CD4-positive, alpha-beta T cell (primary cell): ENCODE measurements at regions not wholly inside any gene's neighbourhood (a gene's known extent, or its start where the extent isn't known, plus 50 kb on each side); places are given as distances from the start of the nearest gene placed in this dataset.

Source experiments
- ATAC-seq: fragments of 200-7000 bp; cut with Tn5 transposase; one replicate; pipeline ENCODE4 v1.10.0; 2022; ENCODE audit warnings: mild to moderate bottlenecking; ENCODE audit not compliant: poor library complexity
- CTCF ChIA-PET: fragments of 350-600 bp; sonication (Branson Sonifier 250); formaldehyde crosslinking; loops from one replicate; lab custom pipeline; 2021; ENCODE audit warnings: antibody characterized with exemption, inconsistent platforms; lab: Charles Lee
- POLR2A ChIA-PET: fragments of 350-600 bp; sonication (Branson Sonifier 250); formaldehyde crosslinking; loops from one replicate; lab custom pipeline; 2021; ENCODE audit warnings: antibody characterized with exemption, inconsistent platforms; lab: Charles Lee
- DNase-seq, 14 experiments: peaks; one replicate each; pipeline ENCODE4 v3.0.0-alpha.2; 2013 to 2020; ENCODE audit warnings: mixed read lengths in 2 of 14
- H3K27ac ChIP-seq, 2 donors: one replicate each; pipeline versions ENCODE4 v1.5.1 to v1.7.0; 2013; ENCODE audit warnings: low read length in 2 of 2, low read depth in 1 of 2, mild to moderate bottlenecking in 1 of 2
- H3K27me3 ChIP-seq, 2 experiments: 1 replicate in 1 of 2; 2 replicates in 1 of 2; pipeline versions ENCODE4 v1.6.1 to v1.7.0; 2013; ENCODE audit warnings: low read length in 2 of 2, control low read depth in 1 of 2, mild to moderate bottlenecking in 1 of 2, moderate library complexity in 1 of 2; ENCODE audit not compliant: insufficient read depth in 2 of 2, control insufficient read depth in 1 of 2
- H3K36me3 ChIP-seq: one replicate; pipeline ENCODE4 v1.6.1; 2013; ENCODE audit warnings: low read length, control low read depth; ENCODE audit not compliant: insufficient read depth
- H3K4me1 ChIP-seq: one replicate; pipeline ENCODE4 v1.6.1; 2013; ENCODE audit warnings: low read length, control low read depth; ENCODE audit not compliant: insufficient read depth
- H3K4me3 ChIP-seq: one replicate; pipeline ENCODE4 v1.5.1; 2013; ENCODE audit warnings: mild to moderate bottlenecking, low read length, moderate library complexity
- H3K9me3 ChIP-seq, 2 experiments: 1 replicate in 1 of 2; 2 replicates in 1 of 2; pipeline versions ENCODE4 v1.6.1 to v1.7.0; 2013; ENCODE audit warnings: low read length in 2 of 2, mild to moderate bottlenecking in 2 of 2, control low read depth in 1 of 2, moderate library complexity in 1 of 2; ENCODE audit not compliant: control insufficient read depth in 1 of 2, insufficient read depth in 1 of 2
- H3K27ac Mint-ChIP-seq: one replicate; pipeline ENCODE4 v1.8.0; 2020; ENCODE audit warnings: mixed read lengths
- H3K27me3 Mint-ChIP-seq: one replicate; pipeline ENCODE4 v1.8.0; 2021; ENCODE audit warnings: mixed read lengths
- H3K36me3 Mint-ChIP-seq: one replicate; pipeline ENCODE4 v1.8.0; 2021; ENCODE audit warnings: low read depth, mixed read lengths
- H3K4me1 Mint-ChIP-seq: one replicate; pipeline ENCODE4 v1.8.0; 2021; ENCODE audit warnings: low read depth, mixed read lengths
- H3K4me3 Mint-ChIP-seq: one replicate; pipeline ENCODE4 v1.8.0; 2020; ENCODE audit warnings: mild to moderate bottlenecking, mixed read lengths
- H3K9me3 Mint-ChIP-seq: one replicate; pipeline ENCODE4 v1.8.0; 2020; ENCODE audit warnings: mixed read lengths
- intact Hi-C, 2 experiments: fragments of 100-400 bp; cut with DNase I in 1 of 2; cut with micrococcal nuclease in 1 of 2; formaldehyde crosslinking; loops; one replicate each; pipeline versions ENCODE4 v1.15.1 to v1.9.0; 2023 to 2025; cut with DNase I, micrococcal nuclease
- TF ChIP-seq, protein P1 (sequence below): fragments of 200-600 bp; IDR thresholded peaks from one replicate; pipeline ENCODE4 v1.8.0; 2022; ENCODE audit warnings: antibody characterized with exemption, mild to moderate bottlenecking

DNA sequence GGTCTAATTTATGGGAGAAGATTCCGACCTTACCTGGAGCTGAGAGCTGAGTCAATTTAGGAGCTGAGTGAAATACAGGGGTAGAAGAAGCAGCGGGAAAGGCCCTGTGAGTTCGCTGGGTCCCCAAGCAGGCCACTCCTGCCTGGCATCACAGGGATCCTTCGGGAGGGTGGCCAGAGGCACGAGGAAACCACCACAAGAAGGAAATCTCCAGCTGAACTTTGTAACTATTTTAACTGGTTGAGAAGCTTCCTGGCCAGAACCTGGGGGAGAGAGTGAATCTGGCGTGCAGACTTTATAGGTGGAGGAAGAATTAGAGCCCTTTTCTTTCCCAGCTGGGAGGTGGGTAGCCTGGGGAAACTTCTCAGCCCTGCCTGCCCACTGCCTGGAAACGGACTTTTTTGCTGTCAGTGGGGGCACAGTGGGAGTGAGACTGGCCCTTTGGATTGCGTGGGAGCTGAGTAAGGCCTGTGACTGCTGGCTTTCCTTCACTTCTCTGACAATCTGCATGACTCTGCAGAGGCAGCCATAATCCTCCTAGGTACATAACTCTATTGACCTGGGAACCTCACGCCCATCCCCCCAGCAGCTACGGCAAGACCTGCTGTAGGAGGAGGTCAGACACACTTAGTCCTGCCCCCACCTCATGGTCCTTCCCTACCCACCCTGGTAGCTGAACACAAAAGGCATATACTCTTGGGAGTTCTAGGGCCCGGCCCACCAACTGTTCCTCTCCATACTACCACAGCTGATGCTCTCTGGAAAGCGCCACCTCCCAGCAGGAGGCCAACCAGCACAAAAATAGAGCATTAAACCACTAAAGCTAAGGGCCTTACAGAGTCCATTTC is 340.7 kb downstream of the CNTN3 start:
- no peak overlapping the region for H3K4me3 ChIP-seq
- ATAC-seq, result no peak
- Mint-ChIP-seq H3K4me3 (no peak overlapping the region), H3K4me1 (no peaks in the 10 kb centered on the region), H3K27me3 (no peaks in the 10 kb centered on the region), H3K36me3 (no peaks in the 10 kb centered on the region), H3K27ac (no peak overlapping the region), H3K9me3 (peaks cover 13% of the 10 kb centered on the region)
- H3K9me3 ChIP-seq, result peaks cover 0 to 13% of the 10 kb centered on the region in 2 experiments
- no peak overlapping the region for H3K27ac ChIP-seq
- no peaks in the 10 kb centered on the region for H3K4me1 ChIP-seq
- intact Hi-C loops, result no loop called here
- ChIA-PET CTCF (no interaction called here), POLR2A (no interaction called here)
- DNase-seq, result no peak
- TF ChIP-seq, protein P1, sequence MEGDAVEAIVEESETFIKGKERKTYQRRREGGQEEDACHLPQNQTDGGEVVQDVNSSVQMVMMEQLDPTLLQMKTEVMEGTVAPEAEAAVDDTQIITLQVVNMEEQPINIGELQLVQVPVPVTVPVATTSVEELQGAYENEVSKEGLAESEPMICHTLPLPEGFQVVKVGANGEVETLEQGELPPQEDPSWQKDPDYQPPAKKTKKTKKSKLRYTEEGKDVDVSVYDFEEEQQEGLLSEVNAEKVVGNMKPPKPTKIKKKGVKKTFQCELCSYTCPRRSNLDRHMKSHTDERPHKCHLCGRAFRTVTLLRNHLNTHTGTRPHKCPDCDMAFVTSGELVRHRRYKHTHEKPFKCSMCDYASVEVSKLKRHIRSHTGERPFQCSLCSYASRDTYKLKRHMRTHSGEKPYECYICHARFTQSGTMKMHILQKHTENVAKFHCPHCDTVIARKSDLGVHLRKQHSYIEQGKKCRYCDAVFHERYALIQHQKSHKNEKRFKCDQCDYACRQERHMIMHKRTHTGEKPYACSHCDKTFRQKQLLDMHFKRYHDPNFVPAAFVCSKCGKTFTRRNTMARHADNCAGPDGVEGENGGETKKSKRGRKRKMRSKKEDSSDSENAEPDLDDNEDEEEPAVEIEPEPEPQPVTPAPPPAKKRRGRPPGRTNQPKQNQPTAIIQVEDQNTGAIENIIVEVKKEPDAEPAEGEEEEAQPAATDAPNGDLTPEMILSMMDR, result no peak
- no peaks in the 10 kb centered on the region for H3K27me3 ChIP-seq
- H3K36me3 ChIP-seq, result no peaks in the 10 kb centered on the region

DNA sequence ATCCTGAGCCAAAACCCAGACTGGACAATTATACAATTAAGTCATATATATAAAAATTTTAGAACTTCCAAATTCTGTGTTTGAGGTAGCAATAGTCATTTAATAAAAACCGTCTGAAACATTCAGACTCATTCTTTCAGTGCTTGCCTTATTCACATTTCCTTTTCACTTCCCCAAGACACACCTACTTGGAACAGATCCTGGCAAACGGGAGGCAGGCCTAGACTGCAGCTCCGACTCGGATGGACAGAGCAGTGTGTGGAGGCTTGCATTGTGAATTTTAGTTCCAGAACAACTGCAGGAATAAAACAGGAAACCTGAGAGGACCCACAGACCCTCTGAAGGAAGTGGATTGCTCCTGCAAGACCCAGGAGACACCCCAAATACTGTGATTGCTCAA is 341.4 kb downstream of the CNTN3 start:
- Histone ChIP-seq H3K27ac (no peak overlapping the region), H3K9me3 (peaks cover 0 to 13% of the 10 kb centered on the region in 2 experiments), H3K4me3 (no peak overlapping the region), H3K36me3 (no peaks in the 10 kb centered on the region), H3K27me3 (no peaks in the 10 kb centered on the region), H3K4me1 (no peaks in the 10 kb centered on the region)
- POLR2A ChIA-PET, result no interaction called here
- TF ChIP-seq, protein P1, result no peak
- no peaks in the 10 kb centered on the region for H3K36me3 Mint-ChIP-seq
- H3K4me3 Mint-ChIP-seq, result no peak overlapping the region
- intact Hi-C loops, result no loop called here
- H3K4me1 Mint-ChIP-seq, result no peaks in the 10 kb centered on the region
- CTCF ChIA-PET, result no interaction called here
- H3K9me3 Mint-ChIP-seq, result peaks cover 11% of the 10 kb centered on the region
- H3K27ac Mint-ChIP-seq, result no peak overlapping the region
- H3K27me3 Mint-ChIP-seq, result no peaks in the 10 kb centered on the region
- ATAC-seq (no peak), DNase-seq (no peak)

DNA sequence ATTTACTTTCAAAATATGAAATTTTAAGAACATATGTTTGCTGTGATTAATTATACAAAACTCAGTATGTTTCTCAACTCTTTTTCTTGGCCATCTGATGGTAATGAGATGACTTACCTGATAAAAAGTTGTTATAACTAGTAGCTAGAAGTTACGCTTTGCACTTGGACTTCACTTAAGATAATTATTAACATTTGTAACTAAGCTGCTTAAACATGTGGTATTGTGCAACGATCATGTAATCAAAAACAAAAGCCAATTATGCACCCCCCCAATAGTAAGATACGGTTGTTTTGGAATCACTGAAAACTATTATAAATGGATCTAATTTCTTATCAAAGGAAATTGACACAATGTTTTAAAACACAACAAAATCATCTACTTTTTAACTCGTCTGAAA is 342.9 kb downstream of the CNTN3 start:
- H3K4me3 Mint-ChIP-seq, result no peak overlapping the region
- no peak overlapping the region for H3K27ac Mint-ChIP-seq
- H3K36me3 Mint-ChIP-seq, result no peaks in the 10 kb centered on the region
- no peaks in the 10 kb centered on the region for H3K27me3 Mint-ChIP-seq
- H3K4me1 Mint-ChIP-seq, result no peaks in the 10 kb centered on the region
- no peaks in the 10 kb centered on the region for H3K4me1 ChIP-seq
- ATAC-seq (no peak), DNase-seq (no peak)
- H3K27me3 ChIP-seq, result no peaks in the 10 kb centered on the region
- TF ChIP-seq, protein P1, result no peak
- intact Hi-C loops, result no loop called here
- H3K36me3 ChIP-seq, result no peaks in the 10 kb centered on the region
- H3K27ac ChIP-seq, result no peak overlapping the region
- peaks cover 4% of the 10 kb centered on the region for H3K9me3 Mint-ChIP-seq
- ChIA-PET CTCF (no interaction called here), POLR2A (no interaction called here)
- peaks cover 0 to 13% of the 10 kb centered on the region in 2 experiments for H3K9me3 ChIP-seq
- no peak overlapping the region for H3K4me3 ChIP-seq
